Renal cortical epithelial cell (primary cell): ENCODE measurements at regions not wholly inside any gene's neighbourhood (a gene's known extent, or its start where the extent isn't known, plus 50 kb on each side); places are given as distances from the start of the nearest gene placed in this dataset.

ENCODE experiments used
- DNase-seq: peaks from one replicate; pipeline ENCODE4 v3.0.0-alpha.2; 2011; ENCODE audit warnings: low read depth

- peak; percentile 19 for DNase-seq
Measured at GRCh38 chr2:74735009-74735408, 81.0 kb downstream of the SEMA4F start.

GRCh38 chr2:74735564-74735963 lies 81.5 kb downstream of the SEMA4F start:
- DNase-seq = no peak

GRCh38 chr2:74736589-74736988 lies 82.5 kb downstream of the SEMA4F start:
- no peak for DNase-seq

GRCh38 chr2:74738586-74738985 lies 84.5 kb downstream of the SEMA4F start:
- DNase-seq = no peak

- DNase-seq = no peak
Measured at GRCh38 chr2:74739129-74739528, 85.1 kb downstream of the SEMA4F start.

- no peak for DNase-seq
Measured at GRCh38 chr2:74739733-74740241, 85.7 kb downstream of the SEMA4F start.

GRCh38 chr2:74740395-74740740 lies 86.3 kb downstream of the SEMA4F start:
- DNase-seq = no peak

GRCh38 chr2:74740741-74741431 lies 86.8 kb downstream of the SEMA4F start:
- DNase-seq = peak; percentile 94

GRCh38 chr2:74741629-74742028 lies 87.6 kb downstream of the SEMA4F start:
- no peak for DNase-seq

- DNase-seq = no peak
Measured at GRCh38 chr2:74742471-74742870, 88.4 kb downstream of the SEMA4F start.

- DNase-seq = no peak
Measured at GRCh38 chr2:74743039-74743438, 89.0 kb downstream of the SEMA4F start.

- DNase-seq = no peak
Measured at GRCh38 chr2:74743778-74744177, 89.7 kb downstream of the SEMA4F start.

GRCh38 chr2:74744731-74745515 lies 89.0 kb upstream of the HK2 start:
- DNase-seq = no peak

- no peak for DNase-seq
Measured at GRCh38 chr2:74745766-74746165, 88.2 kb upstream of the HK2 start.

- no peak for DNase-seq
Measured at GRCh38 chr2:74746480-74746879, 87.4 kb upstream of the HK2 start.

GRCh38 chr2:74747411-74748080 lies 86.4 kb upstream of the HK2 start:
- peak; percentile 46 for DNase-seq

GRCh38 chr2:74748665-74749064 lies 85.3 kb upstream of the HK2 start:
- no peak for DNase-seq

- DNase-seq = no peak
Measured at GRCh38 chr2:74749432-74749831, 84.5 kb upstream of the HK2 start.

GRCh38 chr2:74751981-74752851 lies 81.7 kb upstream of the HK2 start:
- no peak for DNase-seq

- no peak for DNase-seq
Measured at GRCh38 chr2:74755386-74755785, 78.5 kb upstream of the HK2 start.

- DNase-seq = no peak
Measured at GRCh38 chr2:74756356-74756890, 77.5 kb upstream of the HK2 start.

GRCh38 chr2:74759986-74760385 lies 73.9 kb upstream of the HK2 start:
- DNase-seq = no peak
